ENCODE measurements at regions not wholly inside any gene's neighbourhood (a gene's known extent, or its start where the extent isn't known, plus 50 kb on each side); places are given as distances from the start of the nearest gene placed in this dataset.

DNA sequence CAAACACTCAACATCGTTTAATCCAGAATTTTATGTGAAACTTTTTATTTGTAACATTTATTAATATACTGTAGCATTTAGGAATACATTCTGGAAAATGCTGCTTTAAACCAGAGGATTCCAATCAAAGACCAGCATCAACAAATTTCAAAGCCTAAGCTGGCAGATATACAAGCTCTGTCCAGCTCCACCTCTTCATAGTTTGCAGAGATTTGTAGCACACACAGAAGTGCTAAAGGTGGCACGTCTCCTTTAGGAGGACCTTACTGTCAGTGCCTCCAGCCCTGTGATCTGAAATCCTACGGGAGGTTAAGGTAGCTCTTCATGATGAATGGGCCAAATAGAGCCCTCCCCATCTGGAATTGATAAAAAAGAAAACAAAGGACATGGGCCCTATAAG is 329.7 kb upstream of the NECTIN3 start:
- TF ChIP-seq CTCF (conservative IDR thresholded peaks at IDR 0.05; ENCODE audit: low read depth, low read length) (no peak), EZH2 (IDR thresholded peaks at IDR 0.05; ENCODE audit: borderline replicate concordance, low read depth, low read length, poor library complexity, severe bottlenecking) (no peak)

All from A673 (cell line).